SH-SY5Y (cell line): ENCODE measurements at regions not wholly inside any gene's neighbourhood (a gene's known extent, or its start where the extent isn't known, plus 50 kb on each side); places are given as distances from the start of the nearest gene placed in this dataset.

ENCODE experiments used
- GATA2 ChIP-seq: IDR thresholded peaks from 2 replicates; pipeline ENCODE4 v1.6.1; 2011; ENCODE audit warnings: mild to moderate bottlenecking, low read depth, low read length
- GATA3 ChIP-seq: IDR thresholded peaks from 2 replicates; pipeline ENCODE4 v1.6.1; 2011; ENCODE audit warnings: low read depth, mild to moderate bottlenecking, low read length, moderate library complexity

DNA sequence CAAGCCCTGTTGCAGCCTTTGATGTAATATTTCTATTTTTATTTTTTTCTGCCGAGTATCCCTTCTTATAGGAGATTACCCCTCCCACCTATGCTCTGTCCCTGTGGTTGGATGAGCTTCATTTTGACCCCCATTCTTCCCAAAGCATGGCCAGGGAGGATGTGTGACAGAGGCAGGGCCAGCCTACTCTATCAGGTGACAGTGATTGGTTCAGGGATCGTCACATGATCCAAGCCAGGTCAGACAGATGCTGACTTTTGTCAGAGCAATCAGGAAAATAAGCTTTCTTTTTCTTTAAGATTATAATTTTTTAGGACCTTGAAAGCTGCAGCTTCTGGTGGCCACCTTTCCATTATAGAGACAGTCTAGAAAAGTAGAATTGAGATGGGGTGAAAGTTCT lies 314.3 kb downstream of the NUP35 start:
- no peak for TF ChIP-seq GATA2
- no peak for TF ChIP-seq GATA3
